Nephron progenitor cell (in vitro differentiated cells): ENCODE measurements at regions not wholly inside any gene's neighbourhood (a gene's known extent, or its start where the extent isn't known, plus 50 kb on each side); places are given as distances from the start of the nearest gene placed in this dataset.
A peak's percentile ranks its signal among the peaks of the same experiment; 100 is the strongest.

Experiments
- DNase-seq: peaks from one replicate; pipeline ENCODE4 v3.0.0; 2021
- H3K27ac Mint-ChIP-seq: 2 replicates; pipeline ENCODE4 v1.8.0; 2021; ENCODE audit warnings: mild to moderate bottlenecking, moderate library complexity, mixed read lengths
- H3K27me3 Mint-ChIP-seq: 2 replicates; pipeline ENCODE4 v1.8.0; 2021; ENCODE audit warnings: mild to moderate bottlenecking, low read depth, mixed read lengths; ENCODE audit not compliant: poor library complexity
- H3K36me3 Mint-ChIP-seq: 2 replicates; pipeline ENCODE4 v1.8.0; 2021; ENCODE audit warnings: low read depth, mixed read lengths
- H3K4me1 Mint-ChIP-seq: 2 replicates; pipeline ENCODE4 v1.8.0; 2021; ENCODE audit warnings: mixed read lengths
- H3K4me3 Mint-ChIP-seq: 2 replicates; pipeline ENCODE4 v1.8.0; 2021; ENCODE audit warnings: mild to moderate bottlenecking, moderate library complexity, mixed read lengths
- H3K9me3 Mint-ChIP-seq: 2 replicates; pipeline ENCODE4 v1.8.0; 2021; ENCODE audit warnings: mild to moderate bottlenecking, moderate library complexity, mixed read lengths
- TF ChIP-seq, protein P1 (sequence below): fragments of 200-600 bp; sonication (generic); IDR thresholded peaks from 2 replicates; pipeline ENCODE4 v1.5.0; 2021; ENCODE audit warnings: antibody characterized with exemption

DNA sequence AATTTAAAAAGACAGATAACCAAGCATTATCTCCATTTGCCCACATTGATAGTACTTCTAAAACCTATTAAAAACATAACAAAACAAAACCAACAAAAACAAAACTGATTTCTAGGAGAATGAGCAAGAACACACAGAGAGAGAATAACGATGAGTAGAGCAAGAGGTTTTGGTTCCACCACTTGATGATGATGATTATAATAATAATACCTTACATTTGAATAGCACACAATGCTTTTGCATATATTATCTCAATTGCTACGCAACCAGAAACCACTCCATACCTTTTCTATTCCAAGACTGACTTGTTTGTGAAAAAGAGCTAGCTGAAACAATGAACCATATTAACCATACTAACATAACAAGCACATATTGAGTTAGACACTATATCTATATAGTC, 1090.9 kb downstream of the SH3BGRL start:
- H3K27ac Mint-ChIP-seq: no peak overlapping the region
- H3K4me3 Mint-ChIP-seq: no peak overlapping the region
- no peaks in the 10 kb centered on the region for H3K36me3 Mint-ChIP-seq
- H3K27me3 Mint-ChIP-seq: no peaks in the 10 kb centered on the region
- TF ChIP-seq, protein P1, sequence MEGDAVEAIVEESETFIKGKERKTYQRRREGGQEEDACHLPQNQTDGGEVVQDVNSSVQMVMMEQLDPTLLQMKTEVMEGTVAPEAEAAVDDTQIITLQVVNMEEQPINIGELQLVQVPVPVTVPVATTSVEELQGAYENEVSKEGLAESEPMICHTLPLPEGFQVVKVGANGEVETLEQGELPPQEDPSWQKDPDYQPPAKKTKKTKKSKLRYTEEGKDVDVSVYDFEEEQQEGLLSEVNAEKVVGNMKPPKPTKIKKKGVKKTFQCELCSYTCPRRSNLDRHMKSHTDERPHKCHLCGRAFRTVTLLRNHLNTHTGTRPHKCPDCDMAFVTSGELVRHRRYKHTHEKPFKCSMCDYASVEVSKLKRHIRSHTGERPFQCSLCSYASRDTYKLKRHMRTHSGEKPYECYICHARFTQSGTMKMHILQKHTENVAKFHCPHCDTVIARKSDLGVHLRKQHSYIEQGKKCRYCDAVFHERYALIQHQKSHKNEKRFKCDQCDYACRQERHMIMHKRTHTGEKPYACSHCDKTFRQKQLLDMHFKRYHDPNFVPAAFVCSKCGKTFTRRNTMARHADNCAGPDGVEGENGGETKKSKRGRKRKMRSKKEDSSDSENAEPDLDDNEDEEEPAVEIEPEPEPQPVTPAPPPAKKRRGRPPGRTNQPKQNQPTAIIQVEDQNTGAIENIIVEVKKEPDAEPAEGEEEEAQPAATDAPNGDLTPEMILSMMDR: no peak
- DNase-seq: no peak
- H3K4me1 Mint-ChIP-seq: no peaks in the 10 kb centered on the region
- peaks cover 27% of the 10 kb centered on the region for H3K9me3 Mint-ChIP-seq

DNA sequence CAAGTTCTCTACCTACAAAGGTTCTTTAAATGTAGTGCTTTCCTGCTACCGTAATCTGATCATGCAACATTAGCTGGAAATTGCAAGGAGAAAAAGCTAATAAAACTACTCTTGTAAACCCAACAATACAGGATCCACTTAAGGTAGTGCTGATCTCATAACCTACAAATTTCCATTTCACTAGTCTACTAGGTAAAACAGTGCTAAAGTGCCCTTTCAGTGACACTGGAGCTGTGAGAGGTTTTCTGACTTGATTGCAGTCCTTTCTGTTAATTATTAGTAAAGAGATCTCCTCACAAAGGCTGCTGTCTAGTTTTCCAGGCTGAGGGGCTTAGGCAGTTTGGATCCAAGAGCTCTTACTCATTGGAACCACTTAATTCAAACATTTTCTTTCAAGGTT, 1118.7 kb downstream of the SH3BGRL start:
- no peaks in the 10 kb centered on the region for H3K27me3 Mint-ChIP-seq

DNA sequence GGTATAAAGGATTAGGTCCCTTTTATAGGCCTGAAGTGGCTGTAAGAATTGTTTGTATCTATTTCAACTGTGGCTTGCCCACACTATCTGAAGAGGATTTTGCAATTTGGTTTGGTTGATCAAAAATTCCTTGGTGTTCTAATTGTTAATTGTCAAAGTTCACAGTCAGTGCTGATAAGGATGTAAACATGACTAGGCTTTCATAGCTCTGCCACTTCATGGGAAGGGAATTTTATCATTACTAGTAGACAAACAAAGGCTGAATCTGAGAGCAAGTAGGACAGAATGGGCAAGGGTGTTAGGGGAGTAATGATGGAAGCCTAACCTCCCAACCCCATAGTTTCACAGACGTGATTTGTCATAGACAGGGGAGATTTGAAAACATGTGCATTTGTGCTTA, 1131.7 kb downstream of the SH3BGRL start:
- H3K27me3 Mint-ChIP-seq: no peaks in the 10 kb centered on the region
- TF ChIP-seq, protein P1: no peak
- H3K4me3 Mint-ChIP-seq: no peak overlapping the region
- H3K9me3 Mint-ChIP-seq: peaks cover 16% of the 10 kb centered on the region
- DNase-seq: no peak
- no peaks in the 10 kb centered on the region for H3K4me1 Mint-ChIP-seq
- H3K27ac Mint-ChIP-seq: no peak overlapping the region
- H3K36me3 Mint-ChIP-seq: no peaks in the 10 kb centered on the region

More for the DNA sequence above, 1118.7 kb downstream of the SH3BGRL start:
- TF ChIP-seq, protein P1: no peak
- no peak overlapping the region for H3K4me3 Mint-ChIP-seq
- peak overlapping the region; percentile 52 for H3K27ac Mint-ChIP-seq
- H3K9me3 Mint-ChIP-seq: peaks cover 17% of the 10 kb centered on the region
- H3K4me1 Mint-ChIP-seq: peaks cover 4% of the 10 kb centered on the region
- no peak for DNase-seq
- H3K36me3 Mint-ChIP-seq: no peaks in the 10 kb centered on the region

DNA sequence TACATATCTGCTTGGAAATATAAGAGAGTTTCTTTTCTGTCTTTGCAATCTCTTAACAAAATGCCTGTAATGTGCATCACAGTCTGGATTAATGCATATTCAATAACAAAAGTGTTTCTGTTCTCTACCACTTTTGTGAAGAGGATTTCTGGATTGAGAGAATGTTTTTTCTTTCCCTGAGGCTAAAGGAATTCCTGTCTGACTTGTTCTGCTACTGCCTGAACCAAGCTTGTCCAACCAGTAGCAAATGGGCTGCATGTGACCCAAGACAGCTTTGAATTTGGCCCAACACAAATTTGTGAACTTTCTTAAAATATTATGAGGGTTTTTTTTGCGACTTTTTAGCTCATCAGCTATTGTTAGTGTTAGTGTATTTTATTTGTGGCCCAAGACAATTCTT, 1133.9 kb downstream of the SH3BGRL start:
- Mint-ChIP-seq H3K4me3 (no peak overlapping the region), H3K27me3 (no peaks in the 10 kb centered on the region), H3K36me3 (no peaks in the 10 kb centered on the region), H3K9me3 (peaks cover 22% of the 10 kb centered on the region), H3K4me1 (no peaks in the 10 kb centered on the region), H3K27ac (no peak overlapping the region)
- DNase-seq: no peak
- TF ChIP-seq, protein P1: no peak

DNA sequence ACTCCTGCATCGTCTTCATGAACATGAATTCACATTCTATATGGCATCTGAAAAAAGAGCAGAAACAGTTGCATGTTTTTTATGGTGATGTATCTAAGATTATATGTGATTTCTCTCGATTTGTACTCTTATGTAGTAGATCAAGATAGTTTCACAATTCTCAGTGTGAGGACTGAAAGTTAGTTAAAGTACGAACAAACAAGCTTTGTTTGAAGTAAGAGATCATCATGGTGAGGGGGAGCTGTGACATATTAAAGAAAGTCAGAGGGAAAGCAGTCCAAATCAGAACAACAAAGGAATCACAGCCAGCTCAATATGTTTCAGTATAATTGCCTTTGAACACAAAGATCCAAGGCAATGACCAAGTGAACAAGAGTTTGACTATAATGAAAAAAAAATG, 1140.6 kb downstream of the SH3BGRL start:
- Mint-ChIP-seq H3K27ac (no peak overlapping the region), H3K4me1 (no peaks in the 10 kb centered on the region), H3K4me3 (no peak overlapping the region), H3K27me3 (no peaks in the 10 kb centered on the region), H3K9me3 (peaks cover 26% of the 10 kb centered on the region), H3K36me3 (no peaks in the 10 kb centered on the region)
- DNase-seq: no peak
- TF ChIP-seq, protein P1: no peak

DNA sequence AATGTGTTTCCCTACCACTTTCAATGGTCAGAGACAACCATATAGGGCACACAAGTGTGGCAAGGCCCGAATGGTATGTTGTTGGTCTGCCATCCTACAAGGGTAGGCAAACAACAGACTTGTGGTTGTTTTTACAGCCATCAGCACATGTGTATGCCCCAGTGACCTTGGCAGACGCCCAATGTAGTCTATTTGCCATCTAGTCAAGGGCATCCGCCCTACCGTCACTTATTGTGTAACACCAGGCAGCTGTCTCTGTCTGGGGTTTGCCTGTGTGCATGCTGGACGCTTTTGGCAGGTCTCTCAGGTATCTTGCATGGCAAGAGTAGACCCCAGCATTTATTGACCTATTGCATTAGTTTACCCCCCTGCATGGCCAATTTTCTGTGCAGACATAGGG, 1145.5 kb upstream of the POU3F4 start:
- no peaks in the 10 kb centered on the region for H3K27me3 Mint-ChIP-seq
- H3K4me3 Mint-ChIP-seq: no peak overlapping the region
- TF ChIP-seq, protein P1: no peak
- H3K27ac Mint-ChIP-seq: no peak overlapping the region
- DNase-seq: no peak
- peaks cover 27% of the 10 kb centered on the region for H3K9me3 Mint-ChIP-seq
- no peaks in the 10 kb centered on the region for H3K36me3 Mint-ChIP-seq
- H3K4me1 Mint-ChIP-seq: no peaks in the 10 kb centered on the region
